HepG2 (cell line): ENCODE measurements at regions not wholly inside any gene's neighbourhood (a gene's known extent, or its start where the extent isn't known, plus 50 kb on each side); places are given as distances from the start of the nearest gene placed in this dataset.

Source experiments
- ARID5B ChIP-seq: IDR thresholded peaks from 2 replicates; pipeline ENCODE4 v1.4.0; 2020; ENCODE audit warnings: mild to moderate bottlenecking, missing genetic modification reagents
- CBX1 ChIP-seq: IDR thresholded peaks from one replicate; pipeline ENCODE4 v1.6.1; 2016; ENCODE audit warnings: antibody characterized with exemption, low read depth
- CTCF ChIP-seq: sonication (generic); formaldehyde crosslinking; IDR thresholded peaks from 2 replicates; pipeline ENCODE4 v1.5.0; 2020; ENCODE audit warnings: mild to moderate bottlenecking, missing genetic modification reagents, moderate library complexity
- EZH2 ChIP-seq: conservative IDR thresholded peaks from 2 replicates; pipeline ENCODE4 v1.6.1; 2012; ENCODE audit warnings: mild to moderate bottlenecking, low read depth, low read length, moderate library complexity
- MYC ChIP-seq: sonication (generic); formaldehyde crosslinking; IDR thresholded peaks from 2 replicates; pipeline ENCODE4 v1.9.0; 2021; ENCODE audit warnings: missing genetic modification reagents, borderline replicate concordance
- NFE2L2 ChIP-seq: fragments of 150-350 bp; IDR thresholded peaks from 2 replicates; pipeline ENCODE4 v1.6.1; 2014; ENCODE audit warnings: low read length
- TAF1 ChIP-seq: sonication (generic); formaldehyde crosslinking; IDR thresholded peaks from 2 replicates; pipeline ENCODE4 v1.4.0; 2020; ENCODE audit warnings: missing genetic modification reagents
- TOE1 ChIP-seq: sonication (generic); formaldehyde crosslinking; IDR thresholded peaks from 2 replicates; pipeline ENCODE4 v1.4.0; 2020; ENCODE audit warnings: mild to moderate bottlenecking, missing genetic modification reagents
- U2AF2 ChIP-seq: fragments of 200-400 bp; formaldehyde crosslinking; IDR thresholded peaks from 2 replicates; pipeline ENCODE4 v1.6.1; 2017; ENCODE audit warnings: low read depth, mild to moderate bottlenecking, low read length
- YEATS2 ChIP-seq: sonication (generic); formaldehyde crosslinking; IDR thresholded peaks from 2 replicates; pipeline ENCODE4 v1.4.0; 2020; ENCODE audit warnings: missing genetic modification reagents, borderline replicate concordance
- ZNF543 ChIP-seq: sonication (generic); formaldehyde crosslinking; IDR thresholded peaks from 2 replicates; pipeline ENCODE4 v1.4.0; 2020; ENCODE audit warnings: mild to moderate bottlenecking, missing genetic modification reagents
- ZSCAN30 ChIP-seq: sonication (generic); formaldehyde crosslinking; IDR thresholded peaks from 2 replicates; pipeline ENCODE4 v1.5.0; 2020; ENCODE audit warnings: mild to moderate bottlenecking, missing genetic modification reagents

DNA sequence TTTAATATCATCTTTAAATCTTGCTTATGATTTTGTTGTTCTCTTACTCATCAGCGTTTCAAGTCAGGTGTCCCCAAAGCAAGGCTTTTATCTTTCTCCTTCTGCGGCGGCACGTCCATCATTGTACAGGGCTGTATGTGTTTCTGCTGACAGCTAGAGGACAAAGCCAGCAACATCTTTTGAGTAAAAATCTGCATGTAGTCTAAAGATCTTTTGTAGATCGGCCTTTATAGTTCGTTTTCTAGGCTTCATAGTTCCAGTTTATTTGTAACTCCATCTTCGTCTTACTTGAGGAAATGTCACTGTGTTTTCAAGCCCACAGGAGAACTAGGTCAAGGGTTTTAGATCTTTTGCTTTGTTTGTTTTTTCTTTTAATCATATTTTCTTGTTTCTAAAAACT, 211.4 kb upstream of the TOPAZ1 start:
- TF ChIP-seq ARID5B (CRISPR knock-in tag) (no peak), NFE2L2 (no peak), TOE1 (CRISPR knock-in tag) (no peak), MYC (no peak), ZSCAN30 (CRISPR knock-in tag) (no peak), TAF1 (CRISPR knock-in tag) (no peak), CTCF (CRISPR knock-in tag) (no peak), EZH2 (no peak), YEATS2 (CRISPR knock-in tag) (no peak), ZNF543 (CRISPR knock-in tag) (no peak), U2AF2 (no peak), CBX1 (no peak)
